MM.1S (cell line): ENCODE measurements at regions not wholly inside any gene's neighbourhood (a gene's known extent, or its start where the extent isn't known, plus 50 kb on each side); places are given as distances from the start of the nearest gene placed in this dataset.

Source experiments
- DNase-seq: peaks from one replicate; pipeline ENCODE4 v3.0.0-alpha.2; 2015
- H2AFZ ChIP-seq: fragments of 300-600 bp; sonication (generic); 2 replicates; pipeline ENCODE4 v1.6.0; 2016; ENCODE audit warnings: antibody characterized with exemption, low read length
- H3F3A ChIP-seq: fragments of 300-600 bp; sonication (generic); 2 replicates; pipeline ENCODE4 v1.6.1; 2016; ENCODE audit warnings: mild to moderate bottlenecking, antibody characterized with exemption, low read length, moderate library complexity, mixed read lengths; ENCODE audit not compliant: insufficient read depth
- H3K27ac ChIP-seq: fragments of 300-600 bp; sonication (generic); 2 replicates; pipeline ENCODE4 v1.5.1; 2016; ENCODE audit warnings: mild to moderate bottlenecking, low read length
- H3K27me3 ChIP-seq: fragments of 300-600 bp; sonication (generic); replicated peaks from 2 replicates; pipeline ENCODE4 v1.6.0; 2016; ENCODE audit warnings: low read length; ENCODE audit not compliant: insufficient read depth
- H3K36me3 ChIP-seq: fragments of 300-600 bp; sonication (generic); replicated peaks from 2 replicates; pipeline ENCODE4 v1.6.1; 2016; ENCODE audit warnings: mild to moderate bottlenecking, low read length, mixed read lengths; ENCODE audit not compliant: insufficient read depth
- H3K4me1 ChIP-seq: fragments of 300-600 bp; sonication (generic); 2 replicates; pipeline ENCODE4 v1.6.1; 2016; ENCODE audit warnings: low read length, mixed read lengths
- H3K4me2 ChIP-seq: fragments of 300-600 bp; sonication (generic); 2 replicates; pipeline ENCODE4 v1.6.0; 2016; ENCODE audit warnings: low read depth, low read length
- H3K4me3 ChIP-seq: fragments of 300-600 bp; sonication (generic); 2 replicates; pipeline ENCODE4 v1.5.1; 2016; ENCODE audit warnings: low read length, mixed read lengths
- H3K79me2 ChIP-seq: fragments of 300-600 bp; sonication (generic); 2 replicates; pipeline ENCODE4 v1.6.1; 2016; ENCODE audit warnings: mixed run types, low read length, mixed read lengths
- H3K9ac ChIP-seq: fragments of 300-600 bp; sonication (generic); 2 replicates; pipeline ENCODE4 v1.6.1; 2016; ENCODE audit warnings: low read length, mixed read lengths
- H3K9me2 ChIP-seq: fragments of 300-600 bp; sonication (generic); replicated peaks from 2 replicates; pipeline ENCODE4 v1.6.1; 2016; ENCODE audit warnings: mild to moderate bottlenecking, low read length, mixed read lengths; ENCODE audit not compliant: insufficient read depth
- H3K9me3 ChIP-seq: fragments of 300-600 bp; sonication (generic); replicated peaks from 2 replicates; pipeline ENCODE4 v1.6.1; 2016; ENCODE audit warnings: mild to moderate bottlenecking, low read length, mixed read lengths; ENCODE audit not compliant: insufficient read depth
- H4K20me1 ChIP-seq: fragments of 300-600 bp; sonication (generic); 2 replicates; pipeline ENCODE4 v1.6.1; 2016; ENCODE audit warnings: mild to moderate bottlenecking, low read length, moderate library complexity, mixed read lengths; ENCODE audit not compliant: insufficient read depth
- EZH2 ChIP-seq: fragments of 300-600 bp; sonication (generic); optimal IDR thresholded peaks from 2 replicates; pipeline ENCODE3; 2017; ENCODE audit warnings: low read depth, mild to moderate bottlenecking, antibody characterized with exemption, low read length, mixed read lengths
- EZH2phosphoT487 ChIP-seq: fragments of 300-600 bp; sonication (generic); IDR thresholded peaks from 2 replicates; pipeline ENCODE4 v1.6.1; 2018; ENCODE audit warnings: antibody characterized with exemption, low read length
- TF ChIP-seq, protein P1 (sequence below): fragments of 300-600 bp; sonication (generic); IDR thresholded peaks from 2 replicates; pipeline ENCODE4 v1.5.1; 2016; ENCODE audit warnings: antibody characterized with exemption, low read length, mixed read lengths

DNA sequence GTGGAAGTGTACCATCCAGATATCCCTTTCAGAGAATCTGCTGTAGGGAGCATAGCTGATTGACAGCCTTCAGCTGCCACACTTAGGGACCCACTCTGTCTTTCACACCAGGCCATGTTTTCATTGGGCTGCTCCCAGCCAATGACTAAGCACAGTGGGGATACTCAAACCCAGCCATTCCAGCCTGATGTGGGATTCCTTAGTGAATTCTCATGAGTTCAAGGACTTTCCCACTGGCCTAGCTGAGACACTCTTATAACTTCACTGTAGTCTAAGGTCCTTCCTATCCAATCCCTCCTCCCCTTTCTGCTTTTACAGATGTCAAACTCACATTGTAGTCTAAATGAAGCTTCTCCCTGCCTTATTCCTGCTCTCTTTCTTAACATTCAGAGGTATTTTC, 201.2 kb downstream of the PIK3C3 start:
- Histone ChIP-seq H3K9me2 (no peaks in the 10 kb centered on the region), H3K4me1 (no peaks in the 10 kb centered on the region), H3K4me3 (no peak overlapping the region), H3K36me3 (no peaks in the 10 kb centered on the region), H3K79me2 (no peaks in the 10 kb centered on the region), H3K9me3 (no peaks in the 10 kb centered on the region), H3K9ac (no peak overlapping the region), H4K20me1 (no peaks in the 10 kb centered on the region), H3K27me3 (no peaks in the 10 kb centered on the region), H3K4me2 (no peak overlapping the region), H3K27ac (no peak overlapping the region), H2AFZ (no peak overlapping the region), H3F3A (no peaks in the 10 kb centered on the region)
- DNase-seq = no peak
- TF ChIP-seq EZH2phosphoT487 = no peak

DNA sequence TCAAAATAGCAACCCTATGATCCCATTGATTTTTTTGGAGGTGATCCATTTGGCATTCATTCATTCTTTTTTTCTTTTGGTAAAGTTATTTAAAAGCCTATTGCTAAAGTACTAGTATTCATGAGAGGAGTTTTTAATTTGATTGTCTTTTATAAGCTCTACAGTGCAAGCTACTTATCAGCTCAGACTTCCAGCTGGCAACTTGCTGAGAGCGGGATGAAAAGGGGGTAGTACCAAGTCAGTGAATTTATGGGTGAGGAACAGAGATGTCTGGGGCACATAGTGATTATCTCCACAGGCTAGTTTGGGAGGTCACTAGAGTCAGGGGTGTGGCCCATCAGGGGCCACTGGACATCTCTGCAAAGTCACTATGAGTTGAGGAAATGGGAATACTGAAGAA, 202.4 kb downstream of the PIK3C3 start:
- H3F3A ChIP-seq = no peaks in the 10 kb centered on the region
- no peaks in the 10 kb centered on the region for H4K20me1 ChIP-seq
- H3K9ac ChIP-seq = no peak overlapping the region
- no peak overlapping the region for H3K4me2 ChIP-seq
- DNase-seq = no peak
- no peaks in the 10 kb centered on the region for H3K79me2 ChIP-seq
- no peaks in the 10 kb centered on the region for H3K36me3 ChIP-seq
- no peaks in the 10 kb centered on the region for H3K9me3 ChIP-seq
- no peak for TF ChIP-seq EZH2
- no peak for TF ChIP-seq EZH2phosphoT487
- TF ChIP-seq, protein P1, sequence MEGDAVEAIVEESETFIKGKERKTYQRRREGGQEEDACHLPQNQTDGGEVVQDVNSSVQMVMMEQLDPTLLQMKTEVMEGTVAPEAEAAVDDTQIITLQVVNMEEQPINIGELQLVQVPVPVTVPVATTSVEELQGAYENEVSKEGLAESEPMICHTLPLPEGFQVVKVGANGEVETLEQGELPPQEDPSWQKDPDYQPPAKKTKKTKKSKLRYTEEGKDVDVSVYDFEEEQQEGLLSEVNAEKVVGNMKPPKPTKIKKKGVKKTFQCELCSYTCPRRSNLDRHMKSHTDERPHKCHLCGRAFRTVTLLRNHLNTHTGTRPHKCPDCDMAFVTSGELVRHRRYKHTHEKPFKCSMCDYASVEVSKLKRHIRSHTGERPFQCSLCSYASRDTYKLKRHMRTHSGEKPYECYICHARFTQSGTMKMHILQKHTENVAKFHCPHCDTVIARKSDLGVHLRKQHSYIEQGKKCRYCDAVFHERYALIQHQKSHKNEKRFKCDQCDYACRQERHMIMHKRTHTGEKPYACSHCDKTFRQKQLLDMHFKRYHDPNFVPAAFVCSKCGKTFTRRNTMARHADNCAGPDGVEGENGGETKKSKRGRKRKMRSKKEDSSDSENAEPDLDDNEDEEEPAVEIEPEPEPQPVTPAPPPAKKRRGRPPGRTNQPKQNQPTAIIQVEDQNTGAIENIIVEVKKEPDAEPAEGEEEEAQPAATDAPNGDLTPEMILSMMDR = no peak
- no peak overlapping the region for H3K27ac ChIP-seq
- no peak overlapping the region for H3K4me3 ChIP-seq
- no peak overlapping the region for H2AFZ ChIP-seq
- H3K27me3 ChIP-seq = no peaks in the 10 kb centered on the region
- no peaks in the 10 kb centered on the region for H3K9me2 ChIP-seq
- H3K4me1 ChIP-seq = no peaks in the 10 kb centered on the region

DNA sequence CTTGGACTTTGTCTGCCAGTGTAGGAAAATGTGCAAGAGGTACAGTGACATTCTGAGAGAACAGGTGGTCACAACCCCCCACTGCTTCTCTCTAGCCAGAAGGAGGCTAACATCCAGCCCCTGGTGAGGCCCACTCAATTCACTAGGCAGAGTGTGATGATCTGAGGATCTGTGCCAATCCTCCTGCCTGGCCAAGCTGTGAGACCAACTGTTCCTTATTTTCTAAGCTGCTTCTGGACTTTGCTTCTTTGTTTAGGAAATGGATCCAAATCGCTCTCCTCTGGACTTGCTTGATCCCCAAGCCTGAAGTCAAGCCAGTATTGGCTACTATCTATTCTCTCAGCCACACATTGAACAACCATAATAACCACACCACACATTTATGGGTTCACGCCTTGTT, 202.8 kb downstream of the PIK3C3 start:
- no peak for DNase-seq
- H3K4me2 ChIP-seq = no peak overlapping the region

DNA sequence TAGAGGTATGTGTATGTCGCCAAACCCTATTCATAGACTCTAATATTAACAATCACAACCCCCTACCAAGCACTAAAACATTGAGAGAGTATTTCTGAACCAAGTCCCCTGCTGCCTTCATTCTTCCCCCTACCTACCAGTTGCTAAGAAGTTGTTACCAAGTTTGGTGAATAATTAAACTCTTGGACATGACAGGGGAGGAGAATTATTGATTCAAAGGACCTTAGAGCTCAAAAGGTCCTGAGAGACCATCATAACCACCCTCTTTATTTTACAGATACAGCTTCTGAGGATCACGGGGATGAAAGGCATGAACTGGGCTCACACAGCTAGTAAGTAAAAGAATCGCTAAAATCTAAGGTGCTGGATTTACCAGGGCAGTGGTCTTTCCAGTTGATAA, 204.1 kb downstream of the PIK3C3 start:
- no peaks in the 10 kb centered on the region for H3K79me2 ChIP-seq
- H2AFZ ChIP-seq = no peak overlapping the region
- no peaks in the 10 kb centered on the region for H4K20me1 ChIP-seq
- no peak overlapping the region for H3K9ac ChIP-seq
- H3F3A ChIP-seq = no peaks in the 10 kb centered on the region
- H3K4me3 ChIP-seq = no peak overlapping the region
- no peaks in the 10 kb centered on the region for H3K9me2 ChIP-seq
- no peaks in the 10 kb centered on the region for H3K36me3 ChIP-seq
- H3K4me2 ChIP-seq = no peak overlapping the region
- H3K4me1 ChIP-seq = no peaks in the 10 kb centered on the region
- no peaks in the 10 kb centered on the region for H3K27me3 ChIP-seq
- no peaks in the 10 kb centered on the region for H3K9me3 ChIP-seq
- DNase-seq = no peak
- TF ChIP-seq, protein P1 = no peak
- H3K27ac ChIP-seq = no peak overlapping the region

More for the DNA sequence above, 202.8 kb downstream of the PIK3C3 start:
- H3K4me1 ChIP-seq = no peaks in the 10 kb centered on the region
- H3K27ac ChIP-seq = no peak overlapping the region
- no peaks in the 10 kb centered on the region for H3K9me2 ChIP-seq
- no peak overlapping the region for H3K9ac ChIP-seq
- H3F3A ChIP-seq = no peaks in the 10 kb centered on the region
- H4K20me1 ChIP-seq = no peaks in the 10 kb centered on the region
- no peak for TF ChIP-seq EZH2
- TF ChIP-seq EZH2phosphoT487 = no peak
- TF ChIP-seq, protein P1 = no peak
- no peak overlapping the region for H2AFZ ChIP-seq
- H3K9me3 ChIP-seq = no peaks in the 10 kb centered on the region
- no peak overlapping the region for H3K4me3 ChIP-seq
- no peaks in the 10 kb centered on the region for H3K27me3 ChIP-seq
- H3K79me2 ChIP-seq = no peaks in the 10 kb centered on the region
- no peaks in the 10 kb centered on the region for H3K36me3 ChIP-seq
